Lower leg skin (tissue), 4 donors: ENCODE measurements at regions not wholly inside any gene's neighbourhood (a gene's known extent, or its start where the extent isn't known, plus 50 kb on each side); places are given as distances from the start of the nearest gene placed in this dataset.

Source experiments
- DNase-seq, 2 donors: peaks; one replicate each; pipeline ENCODE4 v3.0.0-alpha.2; 2019; ENCODE audit warnings: low spot score in 2 of 2
- H3K4me3 ChIP-seq: fragments of 200-600 bp; sonication (generic); 2 replicates; pipeline ENCODE4 v1.5.1; 2017; ENCODE audit warnings: mild to moderate bottlenecking, low read depth; ENCODE audit not compliant: poor library complexity, severe bottlenecking
- CTCF ChIP-seq, 3 donors: fragments of 450-650 bp; IDR thresholded peaks; one replicate each; pipeline ENCODE4 v1.5.1; 2016; ENCODE audit warnings: antibody characterized with exemption in 3 of 3, mild to moderate bottlenecking in 3 of 3, moderate library complexity in 2 of 3
- POLR2A ChIP-seq, 2 donors: fragments of 450-650 bp; IDR thresholded peaks; one replicate each; pipeline ENCODE4 v1.6.1; 2016 to 2017; ENCODE audit warnings: antibody characterized with exemption in 2 of 2, mild to moderate bottlenecking in 1 of 2, moderate library complexity in 1 of 2
- WGBS, 2 donors: methylation state at CpG; one replicate each; pipeline ENCODE4 v1.1.5; 2018; 5-methylcytosine and 5-hydroxymethylcytosine counted together
- intact Hi-C: fragments of 100-400 bp; cut with DNase I; formaldehyde crosslinking; loops from one replicate; pipeline ENCODE4 v1.15.0; 2023; ENCODE audit warnings: low total_unique reads

GRCh38 chr4:153084224-153084979, 119.8 kb upstream of the TRIM2 start:
- H3K4me3 ChIP-seq: no peak overlapping the region
- DNase-seq: peak in 1 of 2 donors; percentile 39
- intact Hi-C loops: loop anchor here (10.0 kb wide), 1 partner anchor 240 kb away; no protein-coding TSS in a partner anchor
- no peak for TF ChIP-seq CTCF (IDR thresholded peaks at IDR 0.05)
- no peak for TF ChIP-seq POLR2A (IDR thresholded peaks at IDR 0.05)
- 78 to 79% methylated on average over 15 of the region's 15 CpGs for WGBS, 2 donors

- no peak for TF ChIP-seq POLR2A (IDR thresholded peaks at IDR 0.05)
- TF ChIP-seq CTCF (IDR thresholded peaks at IDR 0.05): peak in 1 of 3 donors; percentile 80
- 7 to 9% methylated on average over 11 of the region's 11 CpGs for WGBS, 2 donors
- H3K4me3 ChIP-seq: no peak overlapping the region
- intact Hi-C loops: loop anchor here (10.0 kb wide), 1 partner anchor 240 kb away; no protein-coding TSS in a partner anchor
- DNase-seq: peak; percentile 63 to 95
Observed at GRCh38 chr4:153084980-153085630, 119.1 kb upstream of the TRIM2 start.

GRCh38 chr4:153087671-153088194, 116.5 kb upstream of the TRIM2 start:
- intact Hi-C loops: loop anchor here (10.0 kb wide), 1 partner anchor 243 kb away; no protein-coding TSS in a partner anchor
- DNase-seq: peak in 1 of 2 donors; percentile 14
- no peak for TF ChIP-seq CTCF (IDR thresholded peaks at IDR 0.05)
- TF ChIP-seq POLR2A (IDR thresholded peaks at IDR 0.05): no peak
- WGBS, 2 donors: 91 to 92% methylated on average over 7 of the region's 7 CpGs
- H3K4me3 ChIP-seq: no peak overlapping the region

GRCh38 chr4:153089742-153090141, 114.5 kb upstream of the TRIM2 start:
- DNase-seq: no peak
- intact Hi-C loops: loop anchor here (10.0 kb wide), 1 partner anchor 245 kb away; no protein-coding TSS in a partner anchor
- no peak overlapping the region for H3K4me3 ChIP-seq
- no peak for TF ChIP-seq CTCF (IDR thresholded peaks at IDR 0.05)
- TF ChIP-seq POLR2A (IDR thresholded peaks at IDR 0.05): no peak
- 83 to 86% methylated on average over 7 of the region's 7 CpGs for WGBS, 2 donors

- no peak for TF ChIP-seq CTCF (IDR thresholded peaks at IDR 0.05)
- no peak for TF ChIP-seq POLR2A (IDR thresholded peaks at IDR 0.05)
- no peak overlapping the region for H3K4me3 ChIP-seq
- WGBS, 2 donors: 86 to 88% methylated on average over 2 of the region's 2 CpGs
- intact Hi-C loops: no loop called here
- DNase-seq: peak in 1 of 2 donors; percentile 29
Observed at GRCh38 chr4:153090181-153090580, 114.1 kb upstream of the TRIM2 start.
